ENCODE measurements at regions not wholly inside any gene's neighbourhood (a gene's known extent, or its start where the extent isn't known, plus 50 kb on each side); places are given as distances from the start of the nearest gene placed in this dataset.
A peak's percentile ranks its signal among the peaks of the same experiment; 100 is the strongest.
"Not testable (repeated sequence)": the region's sequence is repeated elsewhere in the genome, so short reads cannot be mapped to it uniquely, and the experiment has no call there.

GRCh38 chr5:125451622-125452021, 705.2 kb upstream of the ZNF608 start:
- no peak for TF ChIP-seq CTCF (IDR thresholded peaks at IDR 0.05; ENCODE audit: insufficient read depth, low read length)
- no peak overlapping the region for H3K4me3 ChIP-seq (ENCODE audit: low read depth, low read length)

DNA sequence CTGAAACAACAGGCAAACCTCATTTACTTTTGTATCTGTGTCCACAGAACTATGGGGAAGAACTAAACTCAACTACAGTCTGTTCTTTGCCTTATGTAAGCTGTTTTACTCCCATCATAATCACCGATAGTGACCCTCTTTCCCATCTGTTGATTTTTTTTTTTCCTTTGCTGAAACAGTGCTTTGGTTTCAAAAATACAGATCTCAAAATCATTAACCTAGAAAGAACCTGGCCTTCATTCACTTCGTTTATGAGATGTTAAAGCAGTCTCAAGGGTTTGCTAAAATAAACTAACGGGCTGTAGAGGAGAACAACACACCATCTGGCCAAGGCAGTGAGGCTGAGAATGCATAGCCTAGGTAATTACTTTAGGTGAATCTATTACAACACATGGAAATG, 706.6 kb upstream of the ZNF608 start:
- no peak overlapping the region for H3K4me3 ChIP-seq (ENCODE audit: low read depth, low read length)
- no peak for TF ChIP-seq CTCF (IDR thresholded peaks at IDR 0.05; ENCODE audit: insufficient read depth, low read length)
- no peak for DNase-seq (ENCODE audit: low read depth)

More at GRCh38 chr5:125451622-125452021, 705.2 kb upstream of the ZNF608 start:
- DNase-seq (ENCODE audit: low read depth) = no peak

GRCh38 chr5:125455041-125455440, 708.6 kb upstream of the ZNF608 start:
- no peak overlapping the region for H3K4me3 ChIP-seq (ENCODE audit: low read depth, low read length)
- TF ChIP-seq CTCF (IDR thresholded peaks at IDR 0.05; ENCODE audit: insufficient read depth, low read length) = no peak
- DNase-seq (ENCODE audit: low read depth) = peak; percentile 28

DNA sequence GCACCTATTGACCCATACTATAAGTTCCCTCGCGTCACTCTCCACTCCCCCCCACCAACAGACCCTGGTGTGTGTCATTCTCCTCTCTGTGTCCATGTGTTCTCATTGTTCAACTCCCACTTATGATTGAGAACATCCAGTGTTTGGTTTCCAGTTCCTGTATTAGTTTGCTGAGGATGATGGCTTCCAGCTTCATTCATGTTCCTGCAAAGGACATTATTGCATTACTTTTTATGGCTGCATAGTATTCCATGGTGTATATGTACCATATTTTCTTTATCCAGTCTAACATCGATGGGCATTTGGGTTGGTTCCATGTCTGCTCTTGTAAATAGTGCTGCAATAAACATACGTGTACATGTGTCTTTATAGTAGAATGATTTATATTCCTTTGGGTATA, 709.6 kb upstream of the ZNF608 start:
- DNase-seq (ENCODE audit: low read depth); H3K4me3 ChIP-seq (ENCODE audit: low read depth, low read length): not testable (repeated sequence)

GRCh38 chr5:125457617-125458016, 711.2 kb upstream of the ZNF608 start:
- DNase-seq (ENCODE audit: low read depth) = no peak
- H3K4me3 ChIP-seq (ENCODE audit: low read depth, low read length) = no peak overlapping the region
- no peak for TF ChIP-seq CTCF (IDR thresholded peaks at IDR 0.05; ENCODE audit: insufficient read depth, low read length)

- DNase-seq (ENCODE audit: low read depth); H3K4me3 ChIP-seq (ENCODE audit: low read depth, low read length): not testable (repeated sequence)
Measured at GRCh38 chr5:125458949-125459348, 712.5 kb upstream of the ZNF608 start.

DNA sequence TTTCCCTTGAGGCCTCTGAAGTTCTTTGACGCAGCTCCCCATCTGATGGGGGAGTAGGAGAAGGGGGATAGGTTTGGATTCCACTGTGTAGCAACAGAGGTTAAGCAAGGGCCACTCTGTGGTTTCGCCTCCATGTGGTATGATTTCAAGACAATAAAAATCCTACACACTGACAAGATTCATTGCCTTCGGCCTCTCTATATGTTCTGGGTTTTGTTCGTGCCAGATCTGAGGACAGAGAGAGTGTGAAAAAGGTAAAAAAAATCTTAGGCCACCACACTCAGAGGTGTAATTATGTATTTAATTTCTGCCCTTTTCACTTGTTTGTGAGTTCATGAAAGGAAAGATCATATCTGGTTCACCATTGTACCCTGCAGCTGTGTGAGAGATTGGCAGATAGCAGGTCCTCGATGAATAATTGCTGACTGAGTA, 715.2 kb upstream of the ZNF608 start:
- no peak overlapping the region for H3K4me3 ChIP-seq (ENCODE audit: low read depth, low read length)
- DNase-seq (ENCODE audit: low read depth) = no peak
- TF ChIP-seq CTCF (IDR thresholded peaks at IDR 0.05; ENCODE audit: insufficient read depth, low read length) = no peak

- no peak for TF ChIP-seq CTCF (IDR thresholded peaks at IDR 0.05; ENCODE audit: insufficient read depth, low read length)
- no peak overlapping the region for H3K4me3 ChIP-seq (ENCODE audit: low read depth, low read length)
- peak; percentile 74 for DNase-seq (ENCODE audit: low read depth)
Measured at GRCh38 chr5:125463466-125464092, 717.1 kb upstream of the ZNF608 start.
